ENCODE measurements at regions not wholly inside any gene's neighbourhood (a gene's known extent, or its start where the extent isn't known, plus 50 kb on each side); places are given as distances from the start of the nearest gene placed in this dataset.

GRCh38 chr13:62643799-62644524 lies 1228.3 kb upstream of the PCDH20 start:
- Histone ChIP-seq H3K4me2 (ENCODE audit: insufficient read depth, low read length) (no peak overlapping the region), H3K36me3 (ENCODE audit: insufficient read depth, low read length) (no peaks in the 10 kb centered on the region), H2AFZ (ENCODE audit: low read length) (no peak overlapping the region), H3K4me1 (ENCODE audit: insufficient read depth, low read length) (no peaks in the 10 kb centered on the region), H3K27ac (ENCODE audit: low read depth, low read length) (no peak overlapping the region), H3K9me3 (ENCODE audit: low read depth, low read length) (peaks cover 2% of the 10 kb centered on the region), H3K79me2 (ENCODE audit: insufficient read depth, low read length) (no peaks in the 10 kb centered on the region), H3K27me3 (ENCODE audit: insufficient read depth, low read length) (no peaks in the 10 kb centered on the region), H4K20me1 (ENCODE audit: insufficient read depth, low read length) (no peaks in the 10 kb centered on the region), H3K4me3 (ENCODE audit: insufficient read depth, low read length) (no peak overlapping the region)
- no peak for DNase-seq (ENCODE audit: insufficient read length, low spot score, missing footprints)
- no peak for TF ChIP-seq CTCF (IDR thresholded peaks at IDR 0.05; ENCODE audit: extremely low read depth, low read depth, low read length)

GRCh38 chr13:62643007-62643483 lies 1227.4 kb upstream of the PCDH20 start:
- Histone ChIP-seq H3K9me3 (ENCODE audit: low read depth, low read length) (peaks cover 2% of the 10 kb centered on the region), H3K4me3 (ENCODE audit: insufficient read depth, low read length) (no peak overlapping the region), H3K4me2 (ENCODE audit: insufficient read depth, low read length) (no peak overlapping the region), H2AFZ (ENCODE audit: low read length) (no peak overlapping the region), H4K20me1 (ENCODE audit: insufficient read depth, low read length) (no peaks in the 10 kb centered on the region), H3K79me2 (ENCODE audit: insufficient read depth, low read length) (no peaks in the 10 kb centered on the region), H3K4me1 (ENCODE audit: insufficient read depth, low read length) (no peaks in the 10 kb centered on the region), H3K27me3 (ENCODE audit: insufficient read depth, low read length) (no peaks in the 10 kb centered on the region), H3K36me3 (ENCODE audit: insufficient read depth, low read length) (no peaks in the 10 kb centered on the region), H3K27ac (ENCODE audit: low read depth, low read length) (no peak overlapping the region)
- DNase-seq (ENCODE audit: insufficient read length, low spot score, missing footprints) = no peak
- no peak for TF ChIP-seq CTCF (IDR thresholded peaks at IDR 0.05; ENCODE audit: extremely low read depth, low read depth, low read length)

- no peaks in the 10 kb centered on the region for H4K20me1 ChIP-seq (ENCODE audit: insufficient read depth, low read length)
- no peaks in the 10 kb centered on the region for H3K4me1 ChIP-seq (ENCODE audit: insufficient read depth, low read length)
- no peaks in the 10 kb centered on the region for H3K27me3 ChIP-seq (ENCODE audit: insufficient read depth, low read length)
- H3K36me3 ChIP-seq (ENCODE audit: insufficient read depth, low read length) = no peaks in the 10 kb centered on the region
- H3K9me3 ChIP-seq (ENCODE audit: low read depth, low read length) = peaks cover 2% of the 10 kb centered on the region
- no peak overlapping the region for H2AFZ ChIP-seq (ENCODE audit: low read length)
- H3K79me2 ChIP-seq (ENCODE audit: insufficient read depth, low read length) = no peaks in the 10 kb centered on the region
- H3K4me2 ChIP-seq (ENCODE audit: insufficient read depth, low read length) = no peak overlapping the region
- H3K27ac ChIP-seq (ENCODE audit: low read depth, low read length) = no peak overlapping the region
- no peak for TF ChIP-seq CTCF (IDR thresholded peaks at IDR 0.05; ENCODE audit: extremely low read depth, low read depth, low read length)
- DNase-seq (ENCODE audit: insufficient read length, low spot score, missing footprints) = no peak
- no peak overlapping the region for H3K4me3 ChIP-seq (ENCODE audit: insufficient read depth, low read length)
These were observed 1219.5 kb upstream of the PCDH20 start for GRCh38 chr13:62635161-62635560.

GRCh38 chr13:62633448-62633847 lies 1217.8 kb upstream of the PCDH20 start:
- Histone ChIP-seq H2AFZ (ENCODE audit: low read length) (no peak overlapping the region), H3K27me3 (ENCODE audit: insufficient read depth, low read length) (no peaks in the 10 kb centered on the region), H3K4me1 (ENCODE audit: insufficient read depth, low read length) (no peaks in the 10 kb centered on the region), H3K4me2 (ENCODE audit: insufficient read depth, low read length) (no peak overlapping the region), H4K20me1 (ENCODE audit: insufficient read depth, low read length) (no peaks in the 10 kb centered on the region), H3K27ac (ENCODE audit: low read depth, low read length) (no peak overlapping the region), H3K9me3 (ENCODE audit: low read depth, low read length) (peaks cover 2% of the 10 kb centered on the region), H3K79me2 (ENCODE audit: insufficient read depth, low read length) (no peaks in the 10 kb centered on the region), H3K4me3 (ENCODE audit: insufficient read depth, low read length) (no peak overlapping the region), H3K36me3 (ENCODE audit: insufficient read depth, low read length) (no peaks in the 10 kb centered on the region)
- DNase-seq (ENCODE audit: insufficient read length, low spot score, missing footprints) = no peak
- TF ChIP-seq CTCF (IDR thresholded peaks at IDR 0.05; ENCODE audit: extremely low read depth, low read depth, low read length) = no peak

Measured in osteoblast (primary cell).